CD4-positive, alpha-beta T cell treated with Interleukin-2 at 100 ng/mL for 4 hours (primary cell): ENCODE measurements at regions not wholly inside any gene's neighbourhood (a gene's known extent, or its start where the extent isn't known, plus 50 kb on each side); places are given as distances from the start of the nearest gene placed in this dataset.

Experiments used
- DNase-seq: peaks from one replicate; pipeline ENCODE4 v3.0.0-alpha.2; 2020; ENCODE audit warnings: low spot score

GRCh38 chr5:96096724-96097123 is 135.1 kb upstream of the ELL2 start:
- DNase-seq, result no peak

DNA sequence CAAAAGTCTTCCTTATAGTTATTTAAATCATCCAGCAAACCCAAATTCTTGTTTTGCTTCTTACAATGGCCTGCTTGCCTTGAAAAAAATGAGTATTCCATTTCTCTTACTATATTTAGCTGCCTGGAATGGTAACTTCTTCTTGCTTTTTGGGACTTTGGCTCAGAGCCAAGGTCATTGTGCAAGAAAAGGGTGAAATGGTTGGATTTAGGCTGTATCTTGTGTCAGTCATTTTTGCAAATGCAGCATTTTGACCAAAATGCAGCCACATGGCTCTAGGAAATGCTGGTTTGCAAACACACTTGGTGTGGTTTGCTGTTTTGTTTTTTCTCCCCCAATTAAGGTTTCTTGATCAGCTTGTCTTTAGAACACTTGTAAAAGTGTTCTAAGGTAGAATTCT is 133.3 kb upstream of the ELL2 start:
- DNase-seq, result no peak

- DNase-seq, result no peak
These were observed 132.3 kb upstream of the ELL2 start for GRCh38 chr5:96093890-96094381.

GRCh38 chr5:96093340-96093739 is 131.7 kb upstream of the ELL2 start:
- no peak for DNase-seq

- no peak for DNase-seq
These were observed 130.2 kb upstream of the ELL2 start for GRCh38 chr5:96091874-96092273.

DNA sequence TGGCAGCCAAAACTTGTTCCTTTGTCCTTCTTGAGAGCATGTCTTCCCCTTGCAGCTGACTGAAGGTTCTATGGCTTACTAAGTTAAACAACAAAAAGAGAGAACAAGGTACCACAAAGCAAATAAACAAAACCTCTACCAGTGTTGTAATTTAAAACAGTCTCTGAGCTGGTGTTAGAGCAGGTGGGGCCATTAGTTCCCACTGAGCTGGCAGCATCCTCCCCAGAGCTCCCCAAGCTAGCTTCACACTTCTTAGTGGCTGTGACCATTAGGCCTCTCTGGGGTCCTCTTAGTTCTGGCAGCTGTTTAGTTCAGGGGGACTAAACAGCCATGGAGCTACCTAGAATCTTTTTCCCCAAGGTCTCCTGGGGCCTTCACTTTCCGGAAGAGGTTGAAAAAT is 128.6 kb upstream of the ELL2 start:
- no peak for DNase-seq

DNA sequence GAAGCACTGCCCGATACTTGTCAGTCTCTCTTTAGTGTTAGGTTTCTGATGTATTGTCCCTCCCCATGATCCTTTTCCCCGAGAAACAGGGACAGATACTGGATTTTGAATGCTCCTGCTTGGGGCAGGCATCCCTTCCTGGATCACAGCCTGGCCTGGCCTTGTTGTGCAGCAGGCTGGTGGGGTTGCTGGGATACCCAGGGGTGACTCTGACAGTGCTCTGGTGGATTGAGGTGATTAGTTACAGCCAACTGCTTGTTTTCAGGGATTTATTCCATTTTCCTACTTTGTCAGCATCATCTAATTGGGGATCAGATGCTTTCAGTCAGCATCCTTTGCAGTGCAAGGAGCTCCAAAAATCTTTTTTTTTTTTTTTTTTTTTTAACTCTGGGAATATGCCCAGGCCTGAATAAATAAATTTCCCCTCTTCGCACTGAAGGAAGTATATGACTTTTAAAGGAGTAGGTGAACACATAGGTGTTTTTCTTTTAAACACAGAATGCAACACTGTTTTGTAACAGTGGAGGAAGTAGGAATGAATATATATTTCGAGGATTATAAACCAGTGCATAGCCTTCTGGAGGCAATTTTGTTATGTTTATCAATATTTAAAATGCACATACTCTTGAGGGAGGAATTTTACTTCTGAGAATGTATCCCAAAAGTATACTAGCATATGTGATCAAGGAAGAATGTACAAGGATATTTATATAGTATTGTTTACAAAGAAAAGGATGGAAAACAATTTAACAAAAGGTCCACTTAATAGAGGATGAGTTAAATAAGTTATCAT is 127.3 kb upstream of the ELL2 start:
- no peak for DNase-seq

- DNase-seq, result no peak
These were observed 126.3 kb upstream of the ELL2 start for GRCh38 chr5:96087939-96088338.

DNA sequence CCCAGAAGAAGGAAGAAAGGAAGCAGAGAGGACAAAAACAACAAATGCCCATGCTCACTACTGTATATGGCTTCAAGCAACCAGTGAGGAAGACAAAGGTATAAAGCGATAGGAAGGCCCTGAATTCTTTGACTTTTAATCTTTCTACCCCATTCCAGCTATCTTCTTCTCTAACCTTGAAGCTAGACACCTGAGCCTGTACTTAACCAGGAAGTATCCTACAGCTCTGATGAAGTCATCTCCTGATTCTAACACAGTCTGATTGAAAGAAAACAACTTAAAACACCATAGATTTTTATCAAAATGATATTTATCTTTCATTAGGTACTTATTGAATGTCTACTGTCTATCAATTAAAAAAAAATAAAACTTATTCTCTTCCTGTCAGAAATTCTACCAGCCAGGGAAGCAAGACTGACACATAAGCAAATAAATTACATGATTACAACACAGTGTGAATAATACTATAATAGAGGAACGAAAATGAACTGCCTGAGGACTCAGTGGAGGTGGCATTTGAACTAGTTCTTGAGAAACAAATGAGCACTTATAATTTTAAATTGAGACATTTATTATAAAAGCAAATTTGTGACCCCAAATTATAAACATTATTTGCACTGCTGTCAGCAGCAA is 123.3 kb upstream of the ELL2 start:
- no peak for DNase-seq

DNA sequence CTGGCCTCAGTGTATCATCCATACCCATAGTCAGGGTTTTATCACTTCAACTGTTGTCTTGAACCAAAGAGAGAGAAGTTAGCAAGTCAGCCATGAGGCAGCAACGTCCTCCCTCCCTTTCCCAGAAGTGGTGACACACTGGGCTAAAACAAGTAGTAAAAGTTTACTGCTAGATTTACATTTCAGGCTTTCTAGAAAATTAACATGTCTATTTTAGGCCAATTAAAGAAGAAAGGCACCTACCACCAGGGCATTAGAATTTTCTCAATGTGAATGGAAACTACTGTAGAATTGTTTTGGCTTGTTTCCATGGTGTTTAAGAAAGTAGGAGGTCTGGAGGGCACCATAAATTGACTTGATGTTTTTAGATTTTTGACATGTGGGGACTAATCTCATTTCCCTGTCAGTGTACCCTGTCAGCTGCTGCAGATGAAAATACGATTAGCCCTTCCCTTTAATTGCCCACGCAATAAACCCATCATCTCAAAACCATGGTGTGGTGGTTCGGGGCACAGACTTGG is 121.8 kb upstream of the ELL2 start:
- no peak for DNase-seq

DNA sequence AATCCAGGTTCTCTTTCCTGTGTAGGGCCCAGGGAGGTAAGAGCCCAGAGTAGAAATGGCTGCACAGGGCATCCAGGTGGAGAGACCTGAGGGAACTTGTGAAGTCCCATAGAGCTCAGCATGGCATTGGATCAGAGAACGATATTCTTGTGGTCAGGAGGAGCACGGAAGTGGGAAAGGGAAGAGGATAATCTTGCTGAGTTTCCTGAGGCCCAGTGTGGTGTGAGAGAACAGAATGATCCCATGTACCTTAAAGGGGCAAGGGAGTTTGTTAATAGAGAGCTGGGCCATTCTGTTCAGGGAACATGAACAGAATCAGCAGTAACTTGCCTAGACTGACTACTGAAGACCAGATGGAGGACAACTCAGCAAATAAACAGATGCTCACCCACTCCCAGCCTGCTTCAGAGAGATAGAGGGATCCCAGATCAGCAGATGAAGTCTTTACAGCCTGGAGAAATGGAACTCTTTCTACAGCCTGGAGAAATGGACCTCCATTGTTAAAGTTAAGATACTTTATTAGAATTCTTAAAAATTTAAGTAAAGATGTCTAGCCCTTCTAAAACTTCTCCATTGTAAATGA is 119.7 kb upstream of the ELL2 start:
- DNase-seq, result no peak

GRCh38 chr5:96080557-96080956 is 118.9 kb upstream of the ELL2 start:
- no peak for DNase-seq

- no peak for DNase-seq
These were observed 118.3 kb upstream of the ELL2 start for GRCh38 chr5:96079962-96080361.

DNA sequence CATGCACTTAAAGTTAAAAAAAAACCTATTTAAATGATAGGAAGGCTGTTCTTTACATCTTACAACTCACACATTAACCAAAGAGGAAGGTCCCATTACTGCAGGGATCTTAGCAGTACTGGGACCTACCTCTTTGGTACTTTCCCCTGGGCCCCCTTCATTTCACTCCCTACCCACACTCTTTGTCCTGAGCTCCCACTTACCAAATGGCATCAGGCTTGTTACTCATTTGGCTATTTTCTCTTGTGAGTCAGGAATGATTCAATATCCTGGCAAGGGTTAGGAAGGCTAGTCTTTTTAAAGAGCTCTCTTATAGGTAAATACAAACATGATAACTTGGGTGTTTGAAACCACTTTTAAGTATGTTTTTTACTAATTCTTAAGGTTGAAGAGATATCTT is 117.4 kb upstream of the ELL2 start:
- DNase-seq, result no peak

GRCh38 chr5:96076451-96076850 is 114.8 kb upstream of the ELL2 start:
- no peak for DNase-seq

DNA sequence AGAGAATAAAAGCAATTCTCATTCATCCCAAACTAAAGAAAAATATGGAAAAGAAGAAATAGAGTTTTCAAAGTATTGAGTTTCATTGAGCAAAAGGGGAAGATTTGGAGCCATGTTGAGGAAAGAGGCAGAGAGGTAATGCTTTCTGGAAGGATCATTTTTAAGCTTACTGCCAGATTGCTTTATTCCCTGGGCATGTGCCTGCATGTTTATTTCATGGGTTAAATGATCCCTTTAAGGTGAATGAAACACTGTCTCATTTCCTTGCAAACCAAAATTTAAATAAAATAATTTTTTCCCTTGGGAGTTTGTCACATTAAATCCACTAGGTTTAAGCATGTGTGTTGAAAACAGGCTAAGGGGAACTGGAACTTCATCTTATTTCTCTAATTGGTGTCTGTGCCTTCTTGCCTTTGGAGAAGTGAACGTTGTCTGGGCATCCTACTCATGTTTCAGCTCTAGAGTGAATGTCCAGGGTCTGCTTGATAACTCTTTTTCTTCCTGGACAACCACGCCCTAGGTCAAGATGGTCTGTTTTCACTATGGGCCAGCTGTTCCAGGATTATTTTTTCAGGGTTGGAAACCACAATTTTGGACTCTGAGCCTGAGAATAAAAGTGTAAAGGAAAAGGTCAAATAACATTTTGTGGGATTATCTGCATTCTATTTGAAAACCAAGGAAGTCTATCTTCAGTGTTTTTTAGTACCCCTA is 114.1 kb upstream of the ELL2 start:
- DNase-seq, result no peak

- no peak for DNase-seq
These were observed 113.2 kb upstream of the ELL2 start for GRCh38 chr5:96074870-96075269.

DNA sequence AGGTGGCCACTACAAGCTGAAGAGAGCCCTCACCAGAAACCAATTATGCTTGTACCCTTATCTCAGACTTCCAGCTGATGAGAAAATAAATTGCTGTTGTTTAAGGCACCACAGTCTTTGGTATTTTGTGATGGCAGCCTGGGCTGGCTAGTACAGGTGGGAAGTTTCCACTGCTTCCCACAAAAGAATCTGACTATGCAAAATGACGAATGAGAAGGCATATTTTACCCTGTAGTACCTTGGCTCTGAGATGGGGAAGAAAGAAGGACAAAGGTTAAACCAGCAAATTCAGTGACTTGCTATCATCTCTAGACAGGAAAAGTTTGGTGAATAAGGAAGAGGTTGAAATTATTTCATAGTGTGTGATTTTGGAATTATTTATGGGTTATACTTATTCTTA is 112.8 kb upstream of the ELL2 start:
- no peak for DNase-seq

DNA sequence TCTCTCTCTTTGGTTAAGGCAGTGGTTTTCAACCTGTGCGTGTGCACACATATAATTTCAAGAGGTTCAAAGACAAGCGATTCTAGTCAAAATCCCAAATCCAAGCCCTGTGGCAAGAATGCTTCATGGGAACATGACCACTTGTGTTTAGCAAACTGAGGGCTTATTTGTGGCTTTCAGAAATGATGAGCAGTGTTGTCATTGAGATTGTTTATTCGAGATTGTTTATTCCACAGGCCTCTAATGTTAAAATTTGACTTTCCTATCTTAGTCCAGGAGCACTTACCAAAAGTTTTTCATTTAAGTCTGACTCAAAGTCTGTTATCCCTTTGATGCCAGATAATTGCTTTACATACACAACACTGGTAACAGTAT is 111.1 kb upstream of the ELL2 start:
- DNase-seq, result no peak

GRCh38 chr5:96072138-96072790 is 110.6 kb upstream of the ELL2 start:
- no peak for DNase-seq

DNA sequence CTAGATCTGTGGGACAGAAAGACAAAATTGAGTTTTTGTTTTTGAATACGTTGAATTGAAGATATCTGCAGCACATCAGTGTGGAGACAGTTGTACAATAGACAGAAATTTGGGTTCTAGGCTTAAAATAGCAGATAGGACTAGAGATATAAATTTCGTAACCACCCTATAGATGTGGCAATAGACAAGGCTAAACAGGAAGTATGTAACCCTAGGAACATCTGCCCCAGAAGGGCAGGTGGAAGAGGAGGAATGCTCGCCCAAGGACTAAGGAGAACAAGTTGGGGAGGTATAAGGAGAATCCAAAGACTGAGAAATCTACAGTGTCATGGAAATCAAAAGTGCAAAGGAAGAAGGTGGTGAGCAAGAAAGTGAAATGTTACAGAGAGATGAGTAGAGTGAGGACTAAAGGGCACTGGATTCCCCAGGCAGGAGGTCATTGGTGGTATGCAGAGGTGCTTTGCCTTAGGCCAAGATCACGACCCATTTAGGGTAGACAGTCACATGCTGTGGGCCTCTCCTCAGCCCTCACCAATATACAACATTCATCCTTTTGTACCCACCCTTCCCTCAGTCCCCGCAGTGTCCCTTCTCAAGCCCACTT is 109.1 kb upstream of the ELL2 start:
- DNase-seq, result no peak
